MCF 10A (cell line): ENCODE measurements at regions not wholly inside any gene's neighbourhood (a gene's known extent, or its start where the extent isn't known, plus 50 kb on each side); places are given as distances from the start of the nearest gene placed in this dataset.

Experiments
- BruUV-seq: library from RNA; stranded (reverse); fragments of 400-500 nt; replicated peaks from 2 replicates; lab custom pipeline; 2021; lab: Mats Ljungman, UMichigan
- CTCF ChIA-PET: fragments of 300-600 bp; sonication (Branson Sonifier 250); formaldehyde crosslinking; extraction: SDS; loops from one replicate; lab custom pipeline; 2021; ENCODE audit warnings: antibody characterized with exemption, inconsistent platforms; lab: Yijun Ruan, JAX
- POLR2A ChIA-PET: fragments of 300-600, 350-650 bp; sonication (Branson Sonifier 250); formaldehyde crosslinking; extraction: SDS; loops from one replicate; lab custom pipeline; 2020; ENCODE audit warnings: antibody characterized with exemption, inconsistent platforms; lab: Yijun Ruan, JAX
- DNase-seq: peaks from one replicate; pipeline ENCODE4 v3.0.0-alpha.2; 2018; ENCODE audit not compliant: unreplicated experiment
- H3K27ac Mint-ChIP-seq: one replicate; pipeline ENCODE4 v1.8.0; 2022; ENCODE audit warnings: mild to moderate bottlenecking, low read depth, mixed read lengths; ENCODE audit not compliant: unreplicated experiment
- H3K27me3 Mint-ChIP-seq: one replicate; pipeline ENCODE4 v1.8.0; 2022; ENCODE audit warnings: mixed read lengths; ENCODE audit not compliant: insufficient read depth, unreplicated experiment
- H3K36me3 Mint-ChIP-seq: one replicate; pipeline ENCODE4 v1.8.0; 2022; ENCODE audit warnings: mild to moderate bottlenecking, moderate library complexity, mixed read lengths; ENCODE audit not compliant: insufficient read depth, unreplicated experiment
- H3K4me1 Mint-ChIP-seq: one replicate; pipeline ENCODE4 v1.8.0; 2022; ENCODE audit warnings: mixed read lengths; ENCODE audit not compliant: insufficient read depth, unreplicated experiment
- H3K4me3 Mint-ChIP-seq: one replicate; pipeline ENCODE4 v1.8.0; 2022; ENCODE audit warnings: mild to moderate bottlenecking, moderate library complexity, mixed read lengths; ENCODE audit not compliant: unreplicated experiment
- H3K9me3 Mint-ChIP-seq: one replicate; pipeline ENCODE4 v1.8.0; 2022; ENCODE audit warnings: mixed read lengths; ENCODE audit not compliant: unreplicated experiment
- CTCF ChIP-seq: fragments of 200-600 bp; IDR thresholded peaks from one replicate; pipeline ENCODE4 v1.8.0; 2022; ENCODE audit warnings: antibody characterized with exemption, mild to moderate bottlenecking; ENCODE audit not compliant: unreplicated experiment
- intact Hi-C: fragments of 100-400 bp; cut with micrococcal nuclease; formaldehyde crosslinking; loops from 2 replicates; pipeline ENCODE4 v1.14.1; 2022

GRCh38 chr19:29878973-29879654 lies 62.9 kb upstream of the URI1 start:
- Mint-ChIP-seq H3K27me3 (peaks cover 10% of the 10 kb centered on the region), H3K4me3 (no peak overlapping the region), H3K36me3 (no peaks in the 10 kb centered on the region), H3K4me1 (peaks cover 21% of the 10 kb centered on the region), H3K9me3 (no peaks in the 10 kb centered on the region), H3K27ac (no peak overlapping the region)
- no peak for TF ChIP-seq CTCF
- no TSS peak for BruUV-seq
- intact Hi-C loops: no loop called here
- POLR2A ChIA-PET: interaction anchor here (0.7 kb wide), 1 partner anchor 101 kb away, joined by 4 read pairs; no protein-coding TSS in a partner anchor
- peak; percentile 67 for DNase-seq
- CTCF ChIA-PET: interaction anchor here (0.5 to 2.2 kb wide), 16 partner anchors 8 to 1651 kb away, joined by 3 to 14 read pairs (median 3); no protein-coding TSS in a partner anchor

- Mint-ChIP-seq H3K4me1 (peaks cover 21% of the 10 kb centered on the region), H3K27ac (no peak overlapping the region), H3K9me3 (no peaks in the 10 kb centered on the region), H3K36me3 (no peaks in the 10 kb centered on the region), H3K27me3 (peaks cover 10% of the 10 kb centered on the region), H3K4me3 (no peak overlapping the region)
- POLR2A ChIA-PET: interaction anchor here (0.7 kb wide), 1 partner anchor 101 kb away, joined by 4 read pairs; no protein-coding TSS in a partner anchor
- BruUV-seq: no TSS peak
- TF ChIP-seq CTCF: no peak
- intact Hi-C loops: no loop called here
- no peak for DNase-seq
- CTCF ChIA-PET: interaction anchor here (0.5 to 2.2 kb wide), 12 partner anchors 9 to 1143 kb away, joined by 3 to 14 read pairs (median 4); no protein-coding TSS in a partner anchor
These were observed 62.4 kb upstream of the URI1 start for GRCh38 chr19:29879655-29879974.

- Mint-ChIP-seq H3K27me3 (no peaks in the 10 kb centered on the region), H3K36me3 (no peaks in the 10 kb centered on the region), H3K27ac (no peak overlapping the region), H3K4me3 (no peak overlapping the region), H3K9me3 (no peaks in the 10 kb centered on the region), H3K4me1 (peaks cover 17% of the 10 kb centered on the region)
- no peak for TF ChIP-seq CTCF
- intact Hi-C loops: no loop called here
- ChIA-PET CTCF (interaction anchor here (0.6 to 2.2 kb wide), 9 partner anchors 22 to 786 kb away, joined by 3 to 14 read pairs (median 4); no protein-coding TSS in a partner anchor), POLR2A (no interaction called here)
- DNase-seq: no peak
- BruUV-seq: no TSS peak
These were observed 61.4 kb upstream of the URI1 start for GRCh38 chr19:29880498-29881081.

GRCh38 chr19:29881386-29881785 lies 60.7 kb upstream of the URI1 start:
- no peak for DNase-seq
- CTCF ChIA-PET: interaction anchor here (1.2 kb wide), 1 partner anchor 111 kb away, joined by 4 read pairs; no protein-coding TSS in a partner anchor
- intact Hi-C loops: no loop called here

More at GRCh38 chr19:29881386-29881785, 60.7 kb upstream of the URI1 start:
- no TSS peak for BruUV-seq
- POLR2A ChIA-PET: no interaction called here
- TF ChIP-seq CTCF: no peak
- Mint-ChIP-seq H3K4me1 (peaks cover 13% of the 10 kb centered on the region), H3K9me3 (no peaks in the 10 kb centered on the region), H3K27me3 (no peaks in the 10 kb centered on the region), H3K4me3 (no peak overlapping the region), H3K36me3 (no peaks in the 10 kb centered on the region), H3K27ac (no peak overlapping the region)
